Esophagus muscularis mucosa (tissue), 3 donors: ENCODE measurements at regions not wholly inside any gene's neighbourhood (a gene's known extent, or its start where the extent isn't known, plus 50 kb on each side); places are given as distances from the start of the nearest gene placed in this dataset.

ENCODE experiments used
- POLR2A ChIP-seq: fragments of 450-650 bp; IDR thresholded peaks from one replicate; pipeline ENCODE4 v1.6.1; 2017; ENCODE audit warnings: antibody characterized with exemption, moderate library complexity, mild to moderate bottlenecking, low read depth
- TF ChIP-seq, protein P1 (sequence below), 3 experiments: fragments of 200-600 bp in 2 of 3; fragments of 450-650 bp in 1 of 3; sonication (generic) in 2 of 3; IDR thresholded peaks; one replicate each; pipeline ENCODE4 v1.5.1; 2017 to 2019; ENCODE audit warnings: antibody characterized with exemption in 3 of 3, mild to moderate bottlenecking in 2 of 3, moderate library complexity in 1 of 3

DNA sequence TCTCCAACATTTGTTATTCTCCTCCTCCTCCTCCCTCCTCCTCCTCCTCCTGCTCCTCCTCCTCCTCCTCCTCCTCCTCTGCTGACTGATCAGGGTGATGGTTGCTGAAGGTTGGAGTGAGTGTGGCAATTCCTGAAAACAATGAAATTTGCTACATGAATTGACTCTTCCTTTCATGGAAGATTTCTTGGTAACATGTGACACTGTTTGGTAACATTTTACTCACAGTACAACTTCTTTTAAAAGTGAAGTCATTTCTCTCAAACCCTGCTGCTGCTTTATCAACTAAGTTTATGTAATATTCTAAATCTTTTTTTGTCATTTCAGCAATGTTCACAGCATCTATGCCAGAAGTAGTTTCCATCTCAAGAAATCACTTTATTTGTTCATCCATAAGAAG lies 543.0 kb downstream of the MAFB start:
- no peak for TF ChIP-seq POLR2A
- TF ChIP-seq, protein P1, sequence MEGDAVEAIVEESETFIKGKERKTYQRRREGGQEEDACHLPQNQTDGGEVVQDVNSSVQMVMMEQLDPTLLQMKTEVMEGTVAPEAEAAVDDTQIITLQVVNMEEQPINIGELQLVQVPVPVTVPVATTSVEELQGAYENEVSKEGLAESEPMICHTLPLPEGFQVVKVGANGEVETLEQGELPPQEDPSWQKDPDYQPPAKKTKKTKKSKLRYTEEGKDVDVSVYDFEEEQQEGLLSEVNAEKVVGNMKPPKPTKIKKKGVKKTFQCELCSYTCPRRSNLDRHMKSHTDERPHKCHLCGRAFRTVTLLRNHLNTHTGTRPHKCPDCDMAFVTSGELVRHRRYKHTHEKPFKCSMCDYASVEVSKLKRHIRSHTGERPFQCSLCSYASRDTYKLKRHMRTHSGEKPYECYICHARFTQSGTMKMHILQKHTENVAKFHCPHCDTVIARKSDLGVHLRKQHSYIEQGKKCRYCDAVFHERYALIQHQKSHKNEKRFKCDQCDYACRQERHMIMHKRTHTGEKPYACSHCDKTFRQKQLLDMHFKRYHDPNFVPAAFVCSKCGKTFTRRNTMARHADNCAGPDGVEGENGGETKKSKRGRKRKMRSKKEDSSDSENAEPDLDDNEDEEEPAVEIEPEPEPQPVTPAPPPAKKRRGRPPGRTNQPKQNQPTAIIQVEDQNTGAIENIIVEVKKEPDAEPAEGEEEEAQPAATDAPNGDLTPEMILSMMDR (IDR thresholded peaks at IDR 0.05): no peak
